ENCODE measurements at regions not wholly inside any gene's neighbourhood (a gene's known extent, or its start where the extent isn't known, plus 50 kb on each side); places are given as distances from the start of the nearest gene placed in this dataset.

DNA sequence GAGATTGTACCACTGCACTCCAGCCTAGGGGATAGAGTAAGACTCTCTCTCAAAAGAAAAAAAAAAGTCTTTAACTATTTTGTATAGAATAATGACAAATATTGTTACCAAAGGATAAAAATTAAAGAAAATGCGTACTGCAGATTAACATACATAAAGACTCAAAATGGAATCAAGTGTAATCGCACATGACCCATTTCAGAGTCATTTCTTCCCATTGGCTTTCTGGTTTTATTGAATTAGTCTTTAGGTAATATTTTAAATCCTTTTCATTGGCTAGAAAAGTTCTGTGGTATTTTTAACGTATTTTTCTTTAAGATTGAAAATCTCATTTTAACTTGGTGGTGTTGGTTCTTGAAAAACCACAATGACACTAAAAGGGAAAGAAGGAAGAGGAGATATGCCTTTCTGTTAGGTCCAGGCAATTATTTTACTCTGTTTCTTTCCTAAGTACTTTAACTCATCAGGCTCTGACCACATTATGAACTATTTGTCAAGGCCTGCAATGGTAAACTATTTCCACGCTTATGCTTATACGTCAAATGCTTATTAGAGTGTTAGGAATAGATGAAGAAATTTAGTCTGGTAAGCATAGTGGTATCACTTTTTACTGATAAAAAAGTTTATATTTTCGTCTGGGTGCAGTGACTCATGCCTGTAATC lies 52.3 kb downstream of the PLEKHG1 start:
- no peak for DNase-seq (ENCODE audit: extremely low spot score)
- WGBS, result 89% methylated on average over 6 of the region's 6 CpGs
- Histone ChIP-seq H3K36me3 (peaks cover 0 to 16% (median 0%) of the 10 kb centered on the region in 4 donors), H3K4me1 (no peaks in the 10 kb centered on the region), H3K9me3 (no peaks in the 10 kb centered on the region), H3K27ac (replicated peaks in 1 of 4) (no peak overlapping the region), H3K4me3 (no peak overlapping the region), H3K27me3 (no peaks in the 10 kb centered on the region)
- intact Hi-C loops (cut with DNase I), result no loop called here
- TF ChIP-seq, protein P1, sequence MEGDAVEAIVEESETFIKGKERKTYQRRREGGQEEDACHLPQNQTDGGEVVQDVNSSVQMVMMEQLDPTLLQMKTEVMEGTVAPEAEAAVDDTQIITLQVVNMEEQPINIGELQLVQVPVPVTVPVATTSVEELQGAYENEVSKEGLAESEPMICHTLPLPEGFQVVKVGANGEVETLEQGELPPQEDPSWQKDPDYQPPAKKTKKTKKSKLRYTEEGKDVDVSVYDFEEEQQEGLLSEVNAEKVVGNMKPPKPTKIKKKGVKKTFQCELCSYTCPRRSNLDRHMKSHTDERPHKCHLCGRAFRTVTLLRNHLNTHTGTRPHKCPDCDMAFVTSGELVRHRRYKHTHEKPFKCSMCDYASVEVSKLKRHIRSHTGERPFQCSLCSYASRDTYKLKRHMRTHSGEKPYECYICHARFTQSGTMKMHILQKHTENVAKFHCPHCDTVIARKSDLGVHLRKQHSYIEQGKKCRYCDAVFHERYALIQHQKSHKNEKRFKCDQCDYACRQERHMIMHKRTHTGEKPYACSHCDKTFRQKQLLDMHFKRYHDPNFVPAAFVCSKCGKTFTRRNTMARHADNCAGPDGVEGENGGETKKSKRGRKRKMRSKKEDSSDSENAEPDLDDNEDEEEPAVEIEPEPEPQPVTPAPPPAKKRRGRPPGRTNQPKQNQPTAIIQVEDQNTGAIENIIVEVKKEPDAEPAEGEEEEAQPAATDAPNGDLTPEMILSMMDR (IDR thresholded peaks at IDR 0.05), result no peak
- TF ChIP-seq EP300 (IDR thresholded peaks at IDR 0.05) (no peak), POLR2A (IDR thresholded peaks at IDR 0.05; ENCODE audit: low read depth) (no peak)

DNA sequence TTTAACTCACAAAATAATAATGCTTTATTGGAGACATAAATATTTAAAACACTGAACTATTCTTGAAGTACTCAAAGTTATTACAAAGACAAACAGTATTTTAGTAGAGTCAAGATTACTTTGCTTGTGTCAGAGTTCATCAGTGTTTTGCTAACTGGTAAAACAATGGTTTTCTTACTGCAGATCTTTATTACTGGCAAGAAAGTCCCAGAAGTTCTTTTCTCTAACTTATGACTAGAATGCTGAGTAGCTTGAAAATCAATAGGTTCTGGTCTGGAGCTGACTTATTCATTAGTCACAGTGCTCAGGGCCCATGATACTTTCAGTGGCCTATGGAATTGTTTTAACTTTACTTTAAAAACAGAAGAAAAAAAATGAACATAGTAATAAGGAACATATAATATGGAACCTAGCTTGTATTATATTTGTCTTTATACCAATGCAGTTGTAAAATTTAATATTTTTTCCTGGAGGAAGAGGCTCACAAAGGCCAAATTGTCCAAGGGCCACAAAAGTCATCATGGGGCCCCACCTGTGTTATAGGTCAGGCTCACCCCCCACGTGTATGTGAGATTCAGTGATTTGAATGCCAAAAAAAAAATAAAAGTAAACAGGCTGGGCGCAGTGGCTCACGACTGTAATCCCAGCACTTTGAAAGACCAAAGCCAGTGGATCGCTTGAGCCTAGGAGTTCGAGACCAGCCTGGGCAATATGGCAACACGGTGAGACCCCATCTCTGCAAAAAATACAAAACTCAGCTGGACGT lies 53.3 kb downstream of the PLEKHG1 start:
- Histone ChIP-seq H3K4me1 (no peaks in the 10 kb centered on the region), H3K4me3 (no peak overlapping the region), H3K27me3 (no peaks in the 10 kb centered on the region), H3K27ac (replicated peaks in 1 of 4) (no peak overlapping the region), H3K36me3 (peaks cover 0 to 16% (median 0%) of the 10 kb centered on the region in 4 donors), H3K9me3 (no peaks in the 10 kb centered on the region)
- 90% methylated on average over 7 of the region's 7 CpGs for WGBS
- no peak for DNase-seq (ENCODE audit: extremely low spot score)
- intact Hi-C loops (cut with DNase I), result no loop called here
- TF ChIP-seq POLR2A (IDR thresholded peaks at IDR 0.05; ENCODE audit: low read depth) (no peak), POLR2AphosphoS5 (IDR thresholded peaks at IDR 0.05) (no peak), EP300 (IDR thresholded peaks at IDR 0.05) (no peak)
- TF ChIP-seq, protein P1 (IDR thresholded peaks at IDR 0.05), result no peak

DNA sequence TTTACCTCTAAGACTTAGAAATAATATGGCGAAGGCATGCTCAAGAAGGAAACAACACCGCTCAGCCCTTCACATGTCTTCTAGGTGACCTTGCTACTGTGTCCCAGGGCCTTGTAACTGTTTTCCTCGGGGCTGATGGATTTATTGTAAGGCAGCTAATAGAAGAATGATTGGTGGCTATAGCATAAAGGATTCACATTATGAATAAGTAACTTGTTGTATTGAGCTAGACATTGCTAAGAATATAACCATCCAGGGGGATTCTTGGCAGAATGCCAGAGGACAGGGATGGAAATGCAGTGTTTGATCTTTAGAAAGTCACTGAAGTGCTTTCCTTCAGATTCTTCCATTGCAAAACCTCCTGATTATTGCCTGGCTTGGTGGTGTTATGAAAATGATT lies 54.9 kb downstream of the PLEKHG1 start:
- Histone ChIP-seq H3K27ac (replicated peaks in 1 of 4) (no peak overlapping the region), H3K9me3 (no peaks in the 10 kb centered on the region), H3K4me1 (no peaks in the 10 kb centered on the region), H3K27me3 (no peaks in the 10 kb centered on the region), H3K4me3 (no peak overlapping the region), H3K36me3 (peaks cover 0 to 16% (median 0%) of the 10 kb centered on the region in 4 donors)
- DNase-seq (ENCODE audit: extremely low spot score), result no peak
- intact Hi-C loops (cut with DNase I), result no loop called here
- WGBS, result 89% methylated on average over 3 of the region's 3 CpGs
- TF ChIP-seq POLR2AphosphoS5 (IDR thresholded peaks at IDR 0.05) (no peak), POLR2A (IDR thresholded peaks at IDR 0.05; ENCODE audit: low read depth) (no peak), EP300 (IDR thresholded peaks at IDR 0.05) (no peak)
- TF ChIP-seq, protein P1 (IDR thresholded peaks at IDR 0.05), result no peak

DNA sequence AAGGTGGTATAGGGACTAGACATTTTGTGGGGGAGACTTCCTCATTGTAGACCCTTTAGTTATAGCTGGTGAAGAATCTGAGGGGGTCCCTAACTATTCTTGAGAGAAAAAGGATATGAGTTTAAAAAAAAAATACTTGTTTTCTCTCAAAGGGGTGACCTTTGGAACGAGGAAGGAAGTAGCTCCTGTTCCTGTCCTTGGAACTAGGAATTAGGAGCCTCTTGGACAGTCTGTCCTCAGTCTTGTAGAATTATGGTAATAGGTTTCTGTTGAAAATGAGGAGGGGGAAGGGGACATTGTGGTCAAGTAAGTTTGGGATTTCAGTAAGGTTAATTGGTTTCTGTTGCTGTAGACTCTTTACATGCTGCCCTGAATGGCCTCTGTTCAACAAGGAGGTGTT lies 56.5 kb downstream of the PLEKHG1 start:
- no peak for TF ChIP-seq POLR2AphosphoS5 (IDR thresholded peaks at IDR 0.05)
- no peak for TF ChIP-seq EP300 (IDR thresholded peaks at IDR 0.05)
- TF ChIP-seq, protein P1 (IDR thresholded peaks at IDR 0.05), result no peak
- TF ChIP-seq POLR2A (IDR thresholded peaks at IDR 0.05; ENCODE audit: low read depth), result no peak
- H3K27ac ChIP-seq (replicated peaks in 1 of 4), result no peak overlapping the region

More for the DNA sequence above, 56.5 kb downstream of the PLEKHG1 start:
- peaks cover 0 to 13% (median 0%) of the 10 kb centered on the region in 4 donors for H3K36me3 ChIP-seq
- DNase-seq (ENCODE audit: extremely low spot score), result no peak
- no peak overlapping the region for H3K4me3 ChIP-seq
- H3K4me1 ChIP-seq, result no peaks in the 10 kb centered on the region
- no peaks in the 10 kb centered on the region for H3K9me3 ChIP-seq
- 67% methylated on average over 1 of the region's 1 CpG for WGBS
- H3K27me3 ChIP-seq, result no peaks in the 10 kb centered on the region
- intact Hi-C loops (cut with DNase I), result no loop called here
